Osteoblast (primary cell): ENCODE measurements at regions not wholly inside any gene's neighbourhood (a gene's known extent, or its start where the extent isn't known, plus 50 kb on each side); places are given as distances from the start of the nearest gene placed in this dataset.

Experiments
- DNase-seq: peaks from one replicate; pipeline ENCODE4 v3.0.0; 2011; ENCODE audit warnings: low spot score, mixed read lengths; ENCODE audit not compliant: insufficient read length; ENCODE audit errors: missing footprints
- H2AFZ ChIP-seq: 2 replicates; pipeline ENCODE4 v1.6.0; 2011; ENCODE audit warnings: mild to moderate bottlenecking, low read length
- H3K27ac ChIP-seq: 2 replicates; pipeline ENCODE4 v1.5.1; 2011; ENCODE audit warnings: mild to moderate bottlenecking, low read depth, low read length, moderate library complexity
- H3K27me3 ChIP-seq: 2 replicates; pipeline ENCODE4 v1.6.0; 2012; ENCODE audit warnings: mild to moderate bottlenecking, control low read depth, inconsistent platforms, low read length, moderate library complexity; ENCODE audit not compliant: insufficient read depth
- H3K36me3 ChIP-seq: 2 replicates; pipeline ENCODE4 v1.5.1; 2011; ENCODE audit warnings: mild to moderate bottlenecking, low read length, control low read depth, moderate library complexity; ENCODE audit not compliant: insufficient read depth
- H3K4me1 ChIP-seq: 2 replicates; pipeline ENCODE4 v1.5.1; 2011; ENCODE audit warnings: mild to moderate bottlenecking, low read length, control low read depth, moderate library complexity; ENCODE audit not compliant: insufficient read depth
- H3K4me2 ChIP-seq: 2 replicates; pipeline ENCODE4 v1.6.0; 2011; ENCODE audit warnings: mild to moderate bottlenecking, low read length; ENCODE audit not compliant: insufficient read depth
- H3K4me3 ChIP-seq: fragments of 200-600 bp; sonication (generic); 3 replicates; pipeline ENCODE4 v1.5.1; 2012; ENCODE audit warnings: mild to moderate bottlenecking, low read length, inconsistent platforms; ENCODE audit not compliant: insufficient read depth
- H3K79me2 ChIP-seq: 2 replicates; pipeline ENCODE4 v1.6.0; 2012; ENCODE audit warnings: mild to moderate bottlenecking, low read length, control low read depth, inconsistent platforms; ENCODE audit not compliant: insufficient read depth
- H3K9me3 ChIP-seq: 2 replicates; pipeline ENCODE4 v1.5.1; 2011; ENCODE audit warnings: low read depth, low read length, control low read depth
- H4K20me1 ChIP-seq: 2 replicates; pipeline ENCODE4 v1.6.0; 2012; ENCODE audit warnings: mild to moderate bottlenecking, low read length, control low read depth; ENCODE audit not compliant: insufficient read depth
- CTCF ChIP-seq: IDR thresholded peaks from 2 replicates; pipeline ENCODE4 v1.5.1; 2011; ENCODE audit warnings: mild to moderate bottlenecking, low read depth, low read length, moderate library complexity; ENCODE audit errors: extremely low read depth

GRCh38 chr12:67782573-67782972 is 134.0 kb downstream of the DYRK2 start:
- no peaks in the 10 kb centered on the region for H3K79me2 ChIP-seq
- DNase-seq = no peak
- no peak overlapping the region for H2AFZ ChIP-seq
- H3K4me2 ChIP-seq = no peak overlapping the region
- H3K4me1 ChIP-seq = no peaks in the 10 kb centered on the region
- H3K27me3 ChIP-seq = no peaks in the 10 kb centered on the region
- no peaks in the 10 kb centered on the region for H3K36me3 ChIP-seq
- no peak overlapping the region for H3K4me3 ChIP-seq
- no peak overlapping the region for H3K27ac ChIP-seq
- no peaks in the 10 kb centered on the region for H4K20me1 ChIP-seq
- no peaks in the 10 kb centered on the region for H3K9me3 ChIP-seq
- no peak for TF ChIP-seq CTCF

GRCh38 chr12:67783393-67783792 is 134.8 kb downstream of the DYRK2 start:
- no peak for TF ChIP-seq CTCF
- H3K4me1 ChIP-seq = no peaks in the 10 kb centered on the region
- no peak overlapping the region for H2AFZ ChIP-seq

GRCh38 chr12:67784831-67785230 is 136.3 kb downstream of the DYRK2 start:
- H3K27ac ChIP-seq = no peak overlapping the region

More at GRCh38 chr12:67783393-67783792, 134.8 kb downstream of the DYRK2 start:
- no peaks in the 10 kb centered on the region for H3K79me2 ChIP-seq
- no peaks in the 10 kb centered on the region for H3K27me3 ChIP-seq
- H3K4me2 ChIP-seq = no peak overlapping the region
- H4K20me1 ChIP-seq = no peaks in the 10 kb centered on the region
- H3K36me3 ChIP-seq = no peaks in the 10 kb centered on the region
- no peaks in the 10 kb centered on the region for H3K9me3 ChIP-seq
- no peak overlapping the region for H3K4me3 ChIP-seq
- no peak for DNase-seq
- no peak overlapping the region for H3K27ac ChIP-seq

GRCh38 chr12:67786086-67786485 is 137.5 kb downstream of the DYRK2 start:
- DNase-seq = no peak
- Histone ChIP-seq H4K20me1 (no peaks in the 10 kb centered on the region), H3K36me3 (no peaks in the 10 kb centered on the region), H2AFZ (no peak overlapping the region), H3K4me2 (no peak overlapping the region), H3K4me1 (no peaks in the 10 kb centered on the region), H3K27me3 (no peaks in the 10 kb centered on the region), H3K4me3 (no peak overlapping the region), H3K79me2 (no peaks in the 10 kb centered on the region), H3K27ac (no peak overlapping the region), H3K9me3 (no peaks in the 10 kb centered on the region)
- no peak for TF ChIP-seq CTCF

More at GRCh38 chr12:67784831-67785230, 136.3 kb downstream of the DYRK2 start:
- Histone ChIP-seq H3K79me2 (no peaks in the 10 kb centered on the region), H3K9me3 (no peaks in the 10 kb centered on the region), H2AFZ (no peak overlapping the region), H3K4me3 (no peak overlapping the region), H3K27me3 (no peaks in the 10 kb centered on the region), H3K36me3 (no peaks in the 10 kb centered on the region), H4K20me1 (no peaks in the 10 kb centered on the region), H3K4me2 (no peak overlapping the region), H3K4me1 (no peaks in the 10 kb centered on the region)
- DNase-seq = no peak
- TF ChIP-seq CTCF = no peak
